ENCODE measurements at regions not wholly inside any gene's neighbourhood (a gene's known extent, or its start where the extent isn't known, plus 50 kb on each side); places are given as distances from the start of the nearest gene placed in this dataset.
"Not testable (repeated sequence)": the region's sequence is repeated elsewhere in the genome, so short reads cannot be mapped to it uniquely, and the experiment has no call there.

DNA sequence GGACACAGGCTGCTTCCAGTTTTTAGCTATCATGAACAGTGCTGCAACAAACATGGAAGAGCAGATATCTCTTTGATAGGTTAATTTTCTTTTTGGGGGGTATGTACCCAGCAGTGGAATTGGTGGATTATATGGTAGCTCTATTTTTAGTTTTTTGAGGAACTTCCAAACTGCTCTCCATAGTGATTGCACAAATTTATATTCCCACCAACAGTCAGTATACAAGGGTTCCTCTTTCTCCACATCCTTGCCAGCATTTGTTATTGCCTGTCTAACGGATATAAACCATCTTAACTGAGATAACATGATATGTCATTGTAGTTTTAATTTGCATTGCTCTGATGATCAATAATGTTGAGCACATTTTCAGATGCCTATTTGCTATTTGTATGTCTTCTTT, 237.6 kb downstream of the MMUT start:
- Mint-ChIP-seq H3K36me3 (ENCODE audit: low read depth, unreplicated experiment) (no peaks in the 10 kb centered on the region), H3K9me3 (ENCODE audit: unreplicated experiment) (no peaks in the 10 kb centered on the region), H3K4me3 (ENCODE audit: unreplicated experiment) (no peak overlapping the region), H3K4me1 (ENCODE audit: unreplicated experiment) (no peaks in the 10 kb centered on the region), H3K27ac (ENCODE audit: unreplicated experiment) (no peak overlapping the region), H3K27me3 (ENCODE audit: unreplicated experiment) (no peaks in the 10 kb centered on the region)
- DNase-seq (ENCODE audit: low spot score): no peak
- TF ChIP-seq, protein P1, sequence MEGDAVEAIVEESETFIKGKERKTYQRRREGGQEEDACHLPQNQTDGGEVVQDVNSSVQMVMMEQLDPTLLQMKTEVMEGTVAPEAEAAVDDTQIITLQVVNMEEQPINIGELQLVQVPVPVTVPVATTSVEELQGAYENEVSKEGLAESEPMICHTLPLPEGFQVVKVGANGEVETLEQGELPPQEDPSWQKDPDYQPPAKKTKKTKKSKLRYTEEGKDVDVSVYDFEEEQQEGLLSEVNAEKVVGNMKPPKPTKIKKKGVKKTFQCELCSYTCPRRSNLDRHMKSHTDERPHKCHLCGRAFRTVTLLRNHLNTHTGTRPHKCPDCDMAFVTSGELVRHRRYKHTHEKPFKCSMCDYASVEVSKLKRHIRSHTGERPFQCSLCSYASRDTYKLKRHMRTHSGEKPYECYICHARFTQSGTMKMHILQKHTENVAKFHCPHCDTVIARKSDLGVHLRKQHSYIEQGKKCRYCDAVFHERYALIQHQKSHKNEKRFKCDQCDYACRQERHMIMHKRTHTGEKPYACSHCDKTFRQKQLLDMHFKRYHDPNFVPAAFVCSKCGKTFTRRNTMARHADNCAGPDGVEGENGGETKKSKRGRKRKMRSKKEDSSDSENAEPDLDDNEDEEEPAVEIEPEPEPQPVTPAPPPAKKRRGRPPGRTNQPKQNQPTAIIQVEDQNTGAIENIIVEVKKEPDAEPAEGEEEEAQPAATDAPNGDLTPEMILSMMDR (IDR thresholded peaks at IDR 0.05; ENCODE audit: unreplicated experiment): no peak

DNA sequence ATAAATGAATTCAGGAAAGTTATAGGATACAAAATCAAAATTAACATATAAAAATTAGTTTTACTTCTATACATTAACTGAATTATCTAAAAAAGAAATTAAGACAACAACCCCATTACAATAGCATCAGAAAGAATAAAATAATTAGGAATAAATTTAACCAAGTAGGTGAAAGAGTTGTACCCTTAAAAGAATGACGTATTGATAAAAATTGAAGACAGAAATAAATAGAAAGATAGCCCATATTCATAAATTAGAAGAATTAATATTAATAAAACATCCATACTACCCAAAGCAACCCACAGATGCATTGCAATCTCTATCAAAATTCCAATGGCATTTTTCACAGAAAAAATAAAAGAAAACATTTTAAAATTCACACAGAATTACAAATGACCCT, 242.8 kb downstream of the MMUT start:
- Mint-ChIP-seq H3K4me3 (ENCODE audit: unreplicated experiment) (no peak overlapping the region), H3K4me1 (ENCODE audit: unreplicated experiment) (no peaks in the 10 kb centered on the region), H3K9me3 (ENCODE audit: unreplicated experiment) (no peaks in the 10 kb centered on the region), H3K27ac (ENCODE audit: unreplicated experiment) (no peak overlapping the region), H3K27me3 (ENCODE audit: unreplicated experiment) (peaks cover 1% of the 10 kb centered on the region), H3K36me3 (ENCODE audit: low read depth, unreplicated experiment) (no peaks in the 10 kb centered on the region)
- DNase-seq (ENCODE audit: low spot score): no peak
- TF ChIP-seq, protein P1 (IDR thresholded peaks at IDR 0.05; ENCODE audit: unreplicated experiment): no peak

DNA sequence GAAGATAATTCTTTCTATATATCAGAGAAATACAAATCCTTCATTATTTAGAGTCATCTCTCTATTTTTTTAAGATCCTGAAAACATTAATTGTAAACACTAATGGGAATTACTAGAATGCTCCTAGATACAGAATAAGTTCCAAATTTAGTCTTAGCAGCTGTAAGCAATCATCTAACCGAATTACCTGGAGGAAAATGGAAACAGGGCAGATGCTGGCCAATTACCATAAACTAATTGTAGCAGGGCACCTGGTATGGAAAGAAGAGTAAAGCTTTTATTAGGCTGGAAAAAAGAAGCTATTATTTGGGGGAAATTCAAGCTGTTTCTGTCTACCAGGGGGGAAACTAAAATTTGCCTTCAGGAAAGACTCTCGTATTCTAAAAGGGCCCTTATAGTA, 257.5 kb downstream of the MMUT start:
- Mint-ChIP-seq H3K27ac (ENCODE audit: unreplicated experiment) (no peak overlapping the region), H3K36me3 (ENCODE audit: low read depth, unreplicated experiment) (peaks cover 4% of the 10 kb centered on the region), H3K27me3 (ENCODE audit: unreplicated experiment) (peaks cover 1% of the 10 kb centered on the region), H3K4me1 (ENCODE audit: unreplicated experiment) (no peaks in the 10 kb centered on the region), H3K9me3 (ENCODE audit: unreplicated experiment) (no peaks in the 10 kb centered on the region), H3K4me3 (ENCODE audit: unreplicated experiment) (no peak overlapping the region)
- TF ChIP-seq, protein P1 (IDR thresholded peaks at IDR 0.05; ENCODE audit: unreplicated experiment): no peak
- no peak for DNase-seq (ENCODE audit: low spot score)

DNA sequence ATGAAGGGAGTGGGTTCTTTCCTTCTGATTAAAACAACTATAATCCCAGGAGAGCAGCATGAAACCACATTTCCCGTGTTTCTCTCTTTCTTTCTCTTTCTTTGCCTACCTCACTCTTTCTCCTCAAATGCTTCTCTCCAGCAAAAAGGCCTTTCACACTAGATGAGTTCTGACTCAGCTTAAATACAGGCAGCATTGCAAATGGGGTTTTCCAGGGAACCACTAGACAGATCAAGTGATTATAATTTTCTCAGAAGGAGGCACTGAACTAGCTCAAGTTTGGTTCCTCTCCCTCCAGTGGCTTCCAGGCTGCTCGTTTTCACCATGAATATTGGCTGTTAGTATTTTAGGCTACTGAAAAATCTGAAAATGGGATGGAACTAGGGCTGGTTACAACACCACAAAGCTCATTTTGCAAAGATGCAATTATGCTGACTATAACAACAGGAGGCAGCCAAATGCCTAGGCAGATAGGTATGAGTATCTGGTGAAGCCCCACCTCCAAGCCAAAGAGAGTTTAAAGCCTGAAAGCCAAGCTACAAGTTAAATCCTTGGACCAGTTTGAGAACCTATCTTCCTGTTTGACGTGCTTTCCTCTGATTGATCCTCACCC, 260.0 kb downstream of the MMUT start:
- no peaks in the 10 kb centered on the region for H3K27me3 Mint-ChIP-seq (ENCODE audit: unreplicated experiment)
- TF ChIP-seq, protein P1 (IDR thresholded peaks at IDR 0.05; ENCODE audit: unreplicated experiment): no peak
- no peaks in the 10 kb centered on the region for H3K9me3 Mint-ChIP-seq (ENCODE audit: unreplicated experiment)
- H3K4me1 Mint-ChIP-seq (ENCODE audit: unreplicated experiment): no peaks in the 10 kb centered on the region
- H3K4me3 Mint-ChIP-seq (ENCODE audit: unreplicated experiment): no peak overlapping the region
- peaks cover 4% of the 10 kb centered on the region for H3K36me3 Mint-ChIP-seq (ENCODE audit: low read depth, unreplicated experiment)
- no peak for DNase-seq (ENCODE audit: low spot score)
- no peak overlapping the region for H3K27ac Mint-ChIP-seq (ENCODE audit: unreplicated experiment)

DNA sequence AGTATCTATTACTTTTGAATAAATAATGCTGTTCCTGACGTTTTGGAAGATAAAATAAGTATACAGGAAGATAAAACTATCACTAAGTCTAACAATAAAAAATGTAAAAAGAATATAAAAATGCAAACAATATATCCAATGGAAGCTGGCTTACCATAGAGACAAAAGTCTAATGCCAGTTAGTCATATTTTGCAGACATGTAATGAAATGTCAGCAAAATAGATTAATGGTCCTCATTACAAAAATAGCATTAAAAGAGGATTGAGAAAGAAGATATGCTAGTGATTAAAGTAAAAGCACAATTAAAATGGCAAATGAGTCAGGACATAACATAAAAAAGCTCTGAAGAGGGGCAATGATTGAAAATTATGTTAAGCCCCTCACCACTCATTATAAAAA, 265.0 kb downstream of the MMUT start:
- Mint-ChIP-seq H3K4me1 (ENCODE audit: unreplicated experiment) (no peaks in the 10 kb centered on the region), H3K9me3 (ENCODE audit: unreplicated experiment) (no peaks in the 10 kb centered on the region)
- TF ChIP-seq, protein P1 (IDR thresholded peaks at IDR 0.05; ENCODE audit: unreplicated experiment): no peak

DNA sequence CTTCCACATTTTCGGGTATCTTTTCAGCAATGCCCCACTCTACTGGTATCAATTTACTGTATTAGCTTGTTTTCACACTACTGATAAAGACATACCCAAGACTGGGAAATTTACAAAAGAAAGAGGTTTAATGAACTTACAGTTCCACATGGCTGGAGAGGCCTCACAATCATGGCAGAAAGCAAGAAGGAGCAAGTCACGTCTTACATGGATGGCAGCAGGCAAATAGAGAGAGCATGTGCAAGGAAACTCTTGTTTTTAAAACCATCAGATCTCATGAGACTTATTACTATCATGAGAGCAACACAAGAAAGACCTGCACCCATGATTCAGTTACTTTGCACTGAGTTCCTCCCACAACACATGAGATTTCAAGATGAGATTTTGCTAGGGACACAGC, 300.7 kb downstream of the MMUT start:
- not testable (repeated sequence) for H3K27ac Mint-ChIP-seq (ENCODE audit: unreplicated experiment); DNase-seq (ENCODE audit: low spot score); H3K36me3 Mint-ChIP-seq (ENCODE audit: low read depth, unreplicated experiment); H3K27me3 Mint-ChIP-seq (ENCODE audit: unreplicated experiment); H3K4me1 Mint-ChIP-seq (ENCODE audit: unreplicated experiment); H3K9me3 Mint-ChIP-seq (ENCODE audit: unreplicated experiment); H3K4me3 Mint-ChIP-seq (ENCODE audit: unreplicated experiment)

More for the DNA sequence above, 265.0 kb downstream of the MMUT start:
- H3K4me3 Mint-ChIP-seq (ENCODE audit: unreplicated experiment): no peak overlapping the region
- no peak for DNase-seq (ENCODE audit: low spot score)
- H3K27me3 Mint-ChIP-seq (ENCODE audit: unreplicated experiment): no peaks in the 10 kb centered on the region
- H3K27ac Mint-ChIP-seq (ENCODE audit: unreplicated experiment): no peak overlapping the region
- no peaks in the 10 kb centered on the region for H3K36me3 Mint-ChIP-seq (ENCODE audit: low read depth, unreplicated experiment)
